ENCODE measurements at regions not wholly inside any gene's neighbourhood (a gene's known extent, or its start where the extent isn't known, plus 50 kb on each side); places are given as distances from the start of the nearest gene placed in this dataset.

DNA sequence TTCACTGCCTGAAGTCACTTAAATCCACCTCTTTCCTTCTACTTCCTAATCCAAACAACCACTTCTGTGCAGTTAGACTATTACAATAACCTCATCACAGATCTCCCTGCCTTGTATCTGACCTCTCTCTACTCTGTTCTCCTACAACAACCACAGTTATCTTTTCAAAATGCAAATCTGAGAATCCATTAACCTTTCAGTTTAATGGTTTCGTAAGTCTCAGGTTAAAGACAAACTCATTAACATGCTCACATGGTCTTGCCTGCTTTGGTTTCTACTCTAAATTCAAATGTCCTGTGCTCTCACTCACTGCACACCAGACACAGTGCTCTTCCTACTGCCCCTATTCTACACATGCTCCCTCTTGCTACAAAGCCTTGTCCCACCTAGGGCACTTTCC lies 406.5 kb upstream of the THBS1 start:
- TF ChIP-seq, protein P1, sequence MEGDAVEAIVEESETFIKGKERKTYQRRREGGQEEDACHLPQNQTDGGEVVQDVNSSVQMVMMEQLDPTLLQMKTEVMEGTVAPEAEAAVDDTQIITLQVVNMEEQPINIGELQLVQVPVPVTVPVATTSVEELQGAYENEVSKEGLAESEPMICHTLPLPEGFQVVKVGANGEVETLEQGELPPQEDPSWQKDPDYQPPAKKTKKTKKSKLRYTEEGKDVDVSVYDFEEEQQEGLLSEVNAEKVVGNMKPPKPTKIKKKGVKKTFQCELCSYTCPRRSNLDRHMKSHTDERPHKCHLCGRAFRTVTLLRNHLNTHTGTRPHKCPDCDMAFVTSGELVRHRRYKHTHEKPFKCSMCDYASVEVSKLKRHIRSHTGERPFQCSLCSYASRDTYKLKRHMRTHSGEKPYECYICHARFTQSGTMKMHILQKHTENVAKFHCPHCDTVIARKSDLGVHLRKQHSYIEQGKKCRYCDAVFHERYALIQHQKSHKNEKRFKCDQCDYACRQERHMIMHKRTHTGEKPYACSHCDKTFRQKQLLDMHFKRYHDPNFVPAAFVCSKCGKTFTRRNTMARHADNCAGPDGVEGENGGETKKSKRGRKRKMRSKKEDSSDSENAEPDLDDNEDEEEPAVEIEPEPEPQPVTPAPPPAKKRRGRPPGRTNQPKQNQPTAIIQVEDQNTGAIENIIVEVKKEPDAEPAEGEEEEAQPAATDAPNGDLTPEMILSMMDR (conservative IDR thresholded peaks at IDR 0.05; ENCODE audit: low read depth, low read length): no peak
- no peak for TF ChIP-seq EZH2 (IDR thresholded peaks at IDR 0.05; ENCODE audit: borderline replicate concordance, low read depth, low read length, poor library complexity, severe bottlenecking)
